Epithelial cell of proximal tubule (primary cell): ENCODE measurements at regions not wholly inside any gene's neighbourhood (a gene's known extent, or its start where the extent isn't known, plus 50 kb on each side); places are given as distances from the start of the nearest gene placed in this dataset.

Experiments
- DNase-seq: peaks from one replicate; pipeline ENCODE4 v3.0.0-alpha.2; 2011; ENCODE audit warnings: low read depth
- H3K4me3 ChIP-seq: 2 replicates; pipeline ENCODE4 v1.5.1; 2011; ENCODE audit warnings: low read depth, mild to moderate bottlenecking, low read length
- TF ChIP-seq, protein P1 (sequence below): conservative IDR thresholded peaks from 2 replicates; pipeline ENCODE4 v1.5.1; 2012; ENCODE audit warnings: low read depth, mild to moderate bottlenecking, low read length

DNA sequence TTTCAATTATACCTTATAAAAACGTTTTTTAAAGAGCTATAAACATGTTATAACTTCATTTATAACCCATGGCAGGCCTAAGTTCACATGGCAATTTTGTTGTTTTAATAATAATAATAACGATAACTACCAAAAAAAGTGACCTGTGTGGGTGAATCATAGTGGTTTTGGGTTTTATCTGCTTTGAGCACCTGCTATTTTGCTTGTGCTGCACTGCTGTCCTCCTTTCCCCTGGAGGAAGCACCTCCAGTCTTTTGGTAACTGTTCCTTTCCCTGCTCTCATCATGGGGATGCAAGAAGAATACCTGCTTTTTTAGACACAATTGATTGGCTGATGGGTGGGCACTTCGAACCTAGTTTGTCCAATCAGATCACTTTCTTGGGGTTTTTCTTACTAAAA, 388.0 kb upstream of the TBL1XR1 start:
- DNase-seq = no peak
- no peak overlapping the region for H3K4me3 ChIP-seq
- TF ChIP-seq, protein P1, sequence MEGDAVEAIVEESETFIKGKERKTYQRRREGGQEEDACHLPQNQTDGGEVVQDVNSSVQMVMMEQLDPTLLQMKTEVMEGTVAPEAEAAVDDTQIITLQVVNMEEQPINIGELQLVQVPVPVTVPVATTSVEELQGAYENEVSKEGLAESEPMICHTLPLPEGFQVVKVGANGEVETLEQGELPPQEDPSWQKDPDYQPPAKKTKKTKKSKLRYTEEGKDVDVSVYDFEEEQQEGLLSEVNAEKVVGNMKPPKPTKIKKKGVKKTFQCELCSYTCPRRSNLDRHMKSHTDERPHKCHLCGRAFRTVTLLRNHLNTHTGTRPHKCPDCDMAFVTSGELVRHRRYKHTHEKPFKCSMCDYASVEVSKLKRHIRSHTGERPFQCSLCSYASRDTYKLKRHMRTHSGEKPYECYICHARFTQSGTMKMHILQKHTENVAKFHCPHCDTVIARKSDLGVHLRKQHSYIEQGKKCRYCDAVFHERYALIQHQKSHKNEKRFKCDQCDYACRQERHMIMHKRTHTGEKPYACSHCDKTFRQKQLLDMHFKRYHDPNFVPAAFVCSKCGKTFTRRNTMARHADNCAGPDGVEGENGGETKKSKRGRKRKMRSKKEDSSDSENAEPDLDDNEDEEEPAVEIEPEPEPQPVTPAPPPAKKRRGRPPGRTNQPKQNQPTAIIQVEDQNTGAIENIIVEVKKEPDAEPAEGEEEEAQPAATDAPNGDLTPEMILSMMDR = no peak

- TF ChIP-seq, protein P1 = no peak
- DNase-seq = no peak
- H3K4me3 ChIP-seq = no peak overlapping the region
These were observed 391.9 kb upstream of the TBL1XR1 start for GRCh38 chr3:177589041-177589650.

DNA sequence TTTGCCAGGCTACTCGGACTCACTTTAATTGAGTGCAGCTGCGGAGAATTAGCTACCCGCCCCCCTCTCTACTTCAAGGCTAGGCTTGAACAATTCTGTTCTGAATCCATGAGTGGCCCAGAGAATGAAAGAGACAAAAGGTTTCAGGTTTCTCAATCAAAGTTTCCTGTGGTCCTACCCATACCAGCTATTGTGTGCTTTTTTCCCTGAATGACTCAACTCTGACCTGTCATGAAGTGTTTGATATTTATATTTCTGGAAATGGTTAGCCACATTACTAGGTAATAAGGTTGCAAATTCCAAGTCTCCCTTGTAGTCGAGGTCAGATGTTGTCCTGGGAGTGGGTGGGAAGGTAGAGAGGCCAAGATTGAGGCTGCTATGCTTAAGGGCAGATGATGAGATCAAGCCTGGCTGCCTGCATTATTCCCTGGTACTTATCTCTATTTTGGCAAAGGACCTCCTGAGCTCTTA, 392.7 kb upstream of the TBL1XR1 start:
- no peak overlapping the region for H3K4me3 ChIP-seq
- TF ChIP-seq, protein P1 = no peak
- peak; percentile 95 for DNase-seq

- no peak for DNase-seq
- no peak overlapping the region for H3K4me3 ChIP-seq
- TF ChIP-seq, protein P1 = no peak
These were observed 393.5 kb upstream of the TBL1XR1 start for GRCh38 chr3:177590826-177591225.

DNA sequence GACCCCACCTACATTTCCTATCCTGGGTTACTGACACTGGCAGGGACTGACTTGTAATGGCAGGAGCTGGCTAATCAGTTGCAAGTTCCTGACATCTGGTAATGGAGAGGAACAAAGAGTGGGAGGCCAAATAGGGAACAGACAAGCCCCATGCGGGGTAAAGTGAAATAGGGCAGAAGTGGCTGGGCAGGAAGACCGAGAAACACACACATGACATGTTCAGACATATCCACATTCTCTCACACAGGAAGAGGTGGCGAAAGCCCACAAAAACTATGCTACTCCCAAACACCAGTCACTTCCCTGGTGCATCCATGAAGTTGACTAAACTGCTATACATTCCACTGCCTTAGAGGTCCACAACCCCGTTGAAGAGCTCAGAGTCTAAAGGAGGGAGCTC, 394.1 kb upstream of the TBL1XR1 start:
- DNase-seq = no peak
- TF ChIP-seq, protein P1 = no peak
- H3K4me3 ChIP-seq = no peak overlapping the region

DNA sequence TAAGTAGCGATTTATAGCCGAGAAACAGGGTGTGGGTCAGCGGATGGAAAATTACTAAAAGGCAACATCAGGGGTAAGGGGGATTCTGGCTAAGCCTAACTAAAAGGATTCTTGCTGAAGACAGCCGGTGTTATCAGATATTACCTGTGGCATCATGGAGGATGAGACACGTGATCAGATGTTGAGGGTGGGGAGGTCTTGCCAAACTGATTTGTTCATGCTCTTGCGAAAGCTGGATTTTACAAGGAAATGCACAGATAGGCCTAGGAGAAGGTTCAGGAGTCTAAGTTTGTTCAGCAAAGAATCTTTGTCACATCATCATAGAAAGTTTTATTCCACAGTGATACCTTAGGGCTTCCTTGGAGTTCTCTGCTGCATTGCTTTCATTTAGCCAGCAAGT, 396.8 kb upstream of the TBL1XR1 start:
- DNase-seq = no peak
- H3K4me3 ChIP-seq = no peak overlapping the region
- TF ChIP-seq, protein P1 = no peak

DNA sequence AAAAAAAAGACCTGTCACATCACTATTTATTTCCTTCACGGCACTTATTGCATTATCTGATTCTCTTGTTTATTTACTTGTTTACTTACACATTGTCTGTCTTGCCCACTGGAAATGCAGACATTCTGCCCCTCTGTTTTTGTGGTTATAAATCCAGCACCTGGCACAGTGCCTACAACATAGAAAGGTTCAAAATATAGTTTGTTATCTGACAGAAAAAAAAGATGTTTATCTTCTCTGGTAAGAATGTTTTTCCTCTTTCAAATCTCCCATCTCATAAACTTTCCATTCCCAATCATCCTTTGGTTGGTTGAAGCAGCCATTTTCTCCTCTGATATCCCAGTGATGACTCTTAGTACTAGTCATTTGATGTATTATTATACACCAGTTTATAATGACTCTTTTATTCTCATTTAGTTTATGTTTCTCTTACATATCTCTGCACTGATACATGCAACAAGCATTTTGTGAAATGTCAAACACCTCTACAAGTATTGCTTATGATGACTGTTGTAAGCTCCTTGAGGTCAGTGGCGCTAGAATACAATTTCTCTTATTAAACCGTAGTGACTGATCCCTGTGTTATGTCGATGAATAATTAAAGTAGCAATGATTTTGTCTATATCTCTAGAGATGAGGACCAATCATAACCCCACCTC, 398.4 kb upstream of the TBL1XR1 start:
- no peak overlapping the region for H3K4me3 ChIP-seq
- no peak for DNase-seq
- TF ChIP-seq, protein P1 = no peak
